SK-N-SH (cell line): ENCODE measurements at regions not wholly inside any gene's neighbourhood (a gene's known extent, or its start where the extent isn't known, plus 50 kb on each side); places are given as distances from the start of the nearest gene placed in this dataset.

ENCODE experiments used
- CTCF ChIA-PET: fragments of 300-600, 350-600 bp; formaldehyde crosslinking; extraction: SDS; loops from one replicate; lab custom pipeline; 2021; lab: Yijun Ruan, JAX
- POLR2A ChIA-PET: fragments of 350-600 bp; sonication (Branson Sonifier 250); formaldehyde crosslinking; extraction: SDS; loops from one replicate; lab custom pipeline; 2020; ENCODE audit warnings: antibody characterized with exemption, inconsistent platforms; lab: Yijun Ruan, JAX
- DNase-seq: peaks from one replicate; pipeline ENCODE4 v3.0.0; 2012
- H2AFZ ChIP-seq: fragments of 200-600 bp; sonication (generic); 2 replicates; pipeline ENCODE4 v1.8.1; 2016; ENCODE audit warnings: antibody characterized with exemption, mild to moderate bottlenecking, low read depth
- H3F3A ChIP-seq: fragments of 200-600 bp; sonication (generic); replicated peaks from 2 replicates; pipeline ENCODE3; 2016; ENCODE audit warnings: antibody characterized with exemption, mild to moderate bottlenecking; ENCODE audit not compliant: insufficient read depth
- H3K27ac ChIP-seq, 2 experiments: fragments of 200-500 bp in 1 of 2; fragments of 200-600 bp in 1 of 2; sonication (Bioruptor generic) in 1 of 2; sonication (generic), shearing (Covaris generic) in 1 of 2; 2 replicates each; pipeline versions ENCODE4 v1.5.1 to v1.6.1; 2014 to 2016; ENCODE audit warnings: low read depth in 2 of 2, inconsistent platforms in 1 of 2, low read length in 1 of 2, mild to moderate bottlenecking in 1 of 2, mixed read lengths in 1 of 2
- H3K27me3 ChIP-seq: fragments of 200-600 bp; sonication (generic), shearing (Covaris generic); 2 replicates; pipeline ENCODE4 v1.6.1; 2016; ENCODE audit warnings: mixed run types; ENCODE audit not compliant: insufficient read depth
- H3K36me3 ChIP-seq, 2 experiments: fragments of 200-500 bp in 1 of 2; fragments of 200-600 bp in 1 of 2; sonication (Bioruptor generic) in 1 of 2; sonication (generic) in 1 of 2; replicated peaks in 1 of 2; 2 replicates each; pipeline versions ENCODE3 to v1.5.1; 2014 to 2016; ENCODE audit warnings: low read length in 1 of 2, mild to moderate bottlenecking in 1 of 2; ENCODE audit not compliant: insufficient read depth in 2 of 2, control insufficient read depth in 1 of 2
- H3K4me1 ChIP-seq, 2 experiments: fragments of 200-500 bp in 1 of 2; fragments of 200-600 bp in 1 of 2; sonication (Bioruptor generic) in 1 of 2; sonication (generic), shearing (Covaris generic) in 1 of 2; 2 replicates each; pipeline versions ENCODE4 v1.5.1 to v1.6.1; 2014 to 2016; ENCODE audit warnings: low read depth in 1 of 2, low read length in 1 of 2, mixed run types in 1 of 2; ENCODE audit not compliant: insufficient read depth in 2 of 2, control insufficient read depth in 1 of 2
- H3K4me2 ChIP-seq: fragments of 200-600 bp; sonication (generic), shearing (Covaris generic); 2 replicates; pipeline ENCODE4 v1.6.1; 2017; ENCODE audit warnings: mixed run types
- H3K4me3 ChIP-seq, 2 experiments: fragments of 200-500 bp in 1 of 2; fragments of 200-600 bp in 1 of 2; sonication (Bioruptor generic) in 1 of 2; sonication (generic), shearing (Covaris generic) in 1 of 2; 2 replicates each; pipeline versions ENCODE4 v1.5.1 to v1.8.1; 2014 to 2016; ENCODE audit warnings: low read depth in 2 of 2, inconsistent platforms in 1 of 2, low read length in 1 of 2, mild to moderate bottlenecking in 1 of 2, mixed read lengths in 1 of 2, moderate library complexity in 1 of 2
- H3K79me2 ChIP-seq: fragments of 200-600 bp; sonication (generic); 2 replicates; pipeline ENCODE4 v1.8.1; 2017; ENCODE audit warnings: mild to moderate bottlenecking; ENCODE audit not compliant: insufficient read depth
- H3K9ac ChIP-seq: fragments of 200-600 bp; sonication (generic); 2 replicates; pipeline ENCODE4 v1.6.1; 2017; ENCODE audit warnings: mixed run types
- H3K9me2 ChIP-seq: fragments of 200-600 bp; sonication (generic); 2 replicates; pipeline ENCODE4 v1.6.1; 2017; ENCODE audit warnings: mixed run types
- H3K9me3 ChIP-seq: fragments of 200-600 bp; sonication (generic); 2 replicates; pipeline ENCODE4 v1.6.1; 2017; ENCODE audit warnings: mixed run types, mild to moderate bottlenecking, moderate library complexity
- H4K20me1 ChIP-seq: fragments of 200-600 bp; sonication (generic); 2 replicates; pipeline ENCODE4 v1.6.1; 2017; ENCODE audit warnings: mild to moderate bottlenecking, mixed run types; ENCODE audit not compliant: insufficient read depth
- CTCF ChIP-seq: fragments of 200-600 bp; sonication (generic); IDR thresholded peaks from 2 replicates; pipeline ENCODE4 v1.6.1; 2017; ENCODE audit warnings: antibody characterized with exemption, mild to moderate bottlenecking, moderate library complexity
- EP300 ChIP-seq, 2 experiments: IDR thresholded peaks; 2 replicates each; pipeline versions ENCODE4 v1.4.0 to v1.6.1; 2012; ENCODE audit warnings: borderline replicate concordance in 1 of 2, low read depth in 1 of 2, low read length in 1 of 2
- EZH2phosphoT487 ChIP-seq: fragments of 200-600 bp; sonication (generic); IDR thresholded peaks from 2 replicates; pipeline ENCODE4 v1.6.1; 2017; ENCODE audit warnings: low read depth, mixed run types, mild to moderate bottlenecking, antibody characterized with exemption, moderate library complexity, borderline replicate concordance
- FOXJ3 ChIP-seq: sonication (generic); formaldehyde crosslinking; IDR thresholded peaks from 2 replicates; pipeline ENCODE4 v1.5.1; 2020; ENCODE audit warnings: mild to moderate bottlenecking, missing genetic modification reagents
- FOXM1 ChIP-seq: IDR thresholded peaks from 2 replicates; pipeline ENCODE4 v1.4.0; 2012; ENCODE audit warnings: low read depth, mild to moderate bottlenecking
- JUND ChIP-seq: IDR thresholded peaks from 2 replicates; pipeline ENCODE4 v1.4.0; 2012
- MXI1 ChIP-seq: IDR thresholded peaks from 2 replicates; pipeline ENCODE4 v1.6.1; 2012; ENCODE audit warnings: mild to moderate bottlenecking, low read depth, low read length, improper control_type of control experiment
- NFIC ChIP-seq: IDR thresholded peaks from 2 replicates; pipeline ENCODE4 v1.4.0; 2012; ENCODE audit warnings: borderline replicate concordance
- NRF1 ChIP-seq: IDR thresholded peaks from 2 replicates; pipeline ENCODE4 v1.6.1; 2012; ENCODE audit warnings: low read depth, mild to moderate bottlenecking, low read length
- PBX3 ChIP-seq: IDR thresholded peaks from 2 replicates; pipeline ENCODE4; 2012
- POLR2AphosphoS5 ChIP-seq: IDR thresholded peaks from 2 replicates; pipeline ENCODE4 v1.6.1; 2012; ENCODE audit warnings: low read depth, low read length
- RAD21 ChIP-seq: IDR thresholded peaks from 2 replicates; pipeline ENCODE4 v1.6.1; 2012; ENCODE audit warnings: mild to moderate bottlenecking, low read length
- RCOR1 ChIP-seq: fragments of 150-350 bp; IDR thresholded peaks from 2 replicates; pipeline ENCODE4 v1.6.1; 2017; ENCODE audit warnings: antibody characterized with exemption, low read length
- REST ChIP-seq: IDR thresholded peaks from 2 replicates; pipeline ENCODE4 v1.6.1; 2012; ENCODE audit warnings: mild to moderate bottlenecking, low read depth, low read length, moderate library complexity
- RFX5 ChIP-seq: IDR thresholded peaks from 2 replicates; pipeline ENCODE4 v1.6.1; 2012; ENCODE audit warnings: mild to moderate bottlenecking, improper control_type of control experiment, low read length
- RXRA ChIP-seq: IDR thresholded peaks from 2 replicates; pipeline ENCODE4 v1.4.0; 2012; ENCODE audit warnings: low read depth, mild to moderate bottlenecking, borderline replicate concordance
- SMC3 ChIP-seq: IDR thresholded peaks from 2 replicates; pipeline ENCODE4 v1.6.1; 2012; ENCODE audit warnings: low read depth, low read length, improper control_type of control experiment
- TEAD4 ChIP-seq: IDR thresholded peaks from 2 replicates; pipeline ENCODE4 v1.4.0; 2012; ENCODE audit warnings: mild to moderate bottlenecking, borderline replicate concordance; ENCODE audit not compliant: insufficient read depth
- YY1 ChIP-seq: IDR thresholded peaks from 2 replicates; pipeline ENCODE4 v1.4.0; 2012; ENCODE audit warnings: low read depth, mild to moderate bottlenecking
- ZBTB33 ChIP-seq: IDR thresholded peaks from 2 replicates; pipeline ENCODE4 v1.4.0; 2012; ENCODE audit warnings: low read depth, borderline replicate concordance
- WGBS: methylation state at CpG from one replicate; pipeline ENCODE4 v1.1.6; 2017; ENCODE audit warnings: low lambda C conversion rate; 5-methylcytosine and 5-hydroxymethylcytosine counted together

- no peak for TF ChIP-seq JUND
- TF ChIP-seq NFIC = no peak
- TF ChIP-seq TEAD4 = no peak
- no peak for TF ChIP-seq SMC3
- TF ChIP-seq, all 33 proteins: peak for 0
Observed at GRCh38 chr7:131261476-131261994, 66.1 kb upstream of the MKLN1 start (continued).

GRCh38 chr7:131265227-131265626 lies 62.4 kb upstream of the MKLN1 start:
- Histone ChIP-seq H3K27me3 (no peaks in the 10 kb centered on the region), H3K9me2 (no peaks in the 10 kb centered on the region), H2AFZ (no peak overlapping the region), H3K4me2 (no peak overlapping the region)
- DNase-seq = no peak
- CTCF ChIA-PET = no interaction called here
- 86% methylated on average over 4 of the region's 4 CpGs for WGBS
- TF ChIP-seq YY1 (no peak), EP300 (IDR thresholded peaks at IDR 0.05; ENCODE audit: borderline replicate concordance in 1 of 2, low read depth in 1 of 2, low read length in 1 of 2) (no peak), NRF1 (no peak), SMC3 (no peak), MXI1 (no peak), CTCF (no peak), FOXJ3 (CRISPR knock-in tag) (no peak), POLR2AphosphoS5 (no peak), RCOR1 (no peak), EZH2phosphoT487 (no peak), JUND (no peak), PBX3 (no peak), RAD21 (no peak), RFX5 (no peak), ZBTB33 (no peak), FOXM1 (no peak), RXRA (no peak), REST (no peak)
- TF ChIP-seq, all 33 proteins: peak for 0
- H3K36me3 ChIP-seq = no peaks in the 10 kb centered on the region
- no peaks in the 10 kb centered on the region for H3K79me2 ChIP-seq
- H3K9ac ChIP-seq = no peak overlapping the region
- no peaks in the 10 kb centered on the region for H3K4me1 ChIP-seq
- no peaks in the 10 kb centered on the region for H4K20me1 ChIP-seq
- no peaks in the 10 kb centered on the region for H3K9me3 ChIP-seq
- H3K4me3 ChIP-seq = no peak overlapping the region
- H3F3A ChIP-seq = no peaks in the 10 kb centered on the region
- H3K27ac ChIP-seq = no peak overlapping the region
- POLR2A ChIA-PET = no interaction called here
